CD1c-positive myeloid dendritic cell (primary cell): ENCODE measurements at regions not wholly inside any gene's neighbourhood (a gene's known extent, or its start where the extent isn't known, plus 50 kb on each side); places are given as distances from the start of the nearest gene placed in this dataset.

Experiments
- DNase-seq: peaks from one replicate; pipeline ENCODE4 v3.0.0-alpha.2; 2016; ENCODE audit errors: extremely low spot score

- no peak for DNase-seq
These were observed 135.3 kb downstream of the RFC3 start for GRCh38 chr13:33953203-33953602.

GRCh38 chr13:33953781-33954180, 135.8 kb downstream of the RFC3 start:
- no peak for DNase-seq

DNA sequence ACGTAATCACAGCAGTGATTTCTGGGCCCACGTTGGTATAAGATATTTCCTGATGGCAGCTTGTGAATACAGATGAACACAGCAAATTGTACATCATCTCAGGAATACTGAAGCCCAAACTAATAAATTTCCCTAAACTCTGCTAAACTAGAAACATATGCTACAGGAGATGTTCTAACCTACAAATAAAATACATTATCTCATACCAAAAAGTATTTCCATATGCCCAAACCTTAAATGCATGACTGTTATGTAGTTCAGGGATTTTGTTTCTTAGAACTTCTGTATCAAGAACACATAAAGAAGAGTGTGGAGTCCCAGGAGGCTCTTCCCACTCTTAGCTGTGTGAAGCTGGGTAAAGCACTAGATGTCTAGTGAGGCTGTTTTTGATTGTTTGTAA, 138.4 kb downstream of the RFC3 start:
- no peak for DNase-seq

- no peak for DNase-seq
These were observed 139.6 kb downstream of the RFC3 start for GRCh38 chr13:33957497-33957905.

DNA sequence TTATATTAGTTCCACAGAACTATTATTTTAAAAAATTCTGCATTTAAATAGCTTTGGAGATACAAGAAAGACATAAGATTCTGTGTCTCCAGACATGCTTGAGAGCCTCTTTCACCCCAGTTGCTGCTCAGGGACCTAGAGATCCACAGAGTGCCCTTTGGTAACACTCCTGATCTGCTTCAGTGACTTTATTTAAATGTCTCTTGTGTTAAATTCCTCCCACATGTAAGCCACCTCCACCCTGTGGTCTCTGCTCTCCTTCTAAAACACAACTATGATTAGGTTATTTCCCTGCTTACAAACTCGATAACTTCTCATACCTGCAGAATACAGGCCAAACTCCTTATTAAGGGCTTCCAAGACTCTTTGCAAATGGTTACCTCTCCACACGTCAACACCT, 141.0 kb downstream of the RFC3 start:
- DNase-seq, result no peak

- no peak for DNase-seq
These were observed 145.2 kb downstream of the RFC3 start for GRCh38 chr13:33963134-33963533.

GRCh38 chr13:33963895-33964294, 145.9 kb downstream of the RFC3 start:
- DNase-seq, result no peak

- no peak for DNase-seq
These were observed 150.9 kb downstream of the RFC3 start for GRCh38 chr13:33968520-33969507.

GRCh38 chr13:33970746-33971561, 153.0 kb downstream of the RFC3 start:
- no peak for DNase-seq

- DNase-seq, result no peak
These were observed 153.5 kb downstream of the RFC3 start for GRCh38 chr13:33971562-33971819.

DNA sequence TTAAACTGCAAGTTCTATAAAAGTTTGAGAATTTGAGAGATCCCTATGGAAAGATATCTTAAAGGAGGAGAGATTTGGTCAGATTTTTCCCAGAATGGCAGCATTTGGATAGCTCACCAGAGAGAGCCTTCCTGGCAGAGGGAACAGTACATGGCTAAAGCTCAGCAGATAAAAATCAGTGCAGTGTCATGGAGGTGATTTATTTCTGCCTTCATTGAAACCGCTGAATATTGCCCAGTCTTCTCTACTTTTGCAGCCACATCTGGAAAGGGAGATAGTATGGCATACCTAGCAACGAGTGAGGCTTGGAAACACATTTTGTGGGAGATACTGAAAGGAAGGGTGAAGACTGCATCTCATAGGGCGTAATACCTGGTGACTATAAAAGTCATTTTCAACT, 155.2 kb downstream of the RFC3 start:
- DNase-seq, result no peak

- DNase-seq, result no peak
These were observed 159.0 kb downstream of the RFC3 start for GRCh38 chr13:33976965-33977364.

DNA sequence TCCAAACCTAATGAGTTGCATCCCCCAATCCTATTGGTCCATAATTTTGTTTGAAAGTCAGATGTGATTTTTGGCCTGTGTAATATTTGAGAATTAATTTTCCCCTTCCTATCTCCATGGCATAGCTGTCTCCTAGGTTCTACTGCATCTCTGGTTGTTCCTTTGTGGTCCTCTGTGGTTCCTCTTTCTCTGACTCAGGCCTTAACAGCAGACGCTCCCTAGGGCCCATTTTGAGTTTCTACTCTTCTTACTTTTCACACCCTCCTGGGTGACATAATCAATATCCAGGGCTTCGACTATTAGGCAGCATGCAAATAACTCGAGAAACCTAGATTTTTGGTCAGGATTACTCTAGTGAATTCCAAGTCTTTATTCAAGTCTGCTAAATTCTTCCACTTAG, 160.7 kb downstream of the RFC3 start:
- DNase-seq, result no peak

- no peak for DNase-seq
These were observed 175.0 kb downstream of the RFC3 start for GRCh38 chr13:33992881-33993336.

DNA sequence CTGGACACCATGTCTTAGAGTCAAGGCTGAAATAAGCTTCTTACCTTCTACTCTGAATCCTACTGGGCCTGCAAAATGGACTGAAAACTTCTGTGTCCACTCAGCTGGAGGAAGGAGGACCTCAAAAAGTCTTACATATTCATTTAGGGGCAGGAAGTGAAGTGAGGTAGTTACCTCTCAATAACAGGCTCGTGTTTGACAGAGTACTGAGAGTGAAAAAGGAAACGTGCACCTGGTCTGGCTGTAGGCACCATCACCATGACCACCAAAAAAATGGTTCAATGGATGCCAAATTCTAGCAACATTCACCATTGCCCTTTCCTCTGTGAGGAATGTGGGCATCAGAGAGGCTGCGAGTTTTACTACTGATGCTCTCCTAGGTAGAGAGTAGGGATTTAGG, 176.2 kb downstream of the RFC3 start:
- DNase-seq, result no peak

- no peak for DNase-seq
These were observed 177.0 kb downstream of the RFC3 start for GRCh38 chr13:33994826-33995502.

DNA sequence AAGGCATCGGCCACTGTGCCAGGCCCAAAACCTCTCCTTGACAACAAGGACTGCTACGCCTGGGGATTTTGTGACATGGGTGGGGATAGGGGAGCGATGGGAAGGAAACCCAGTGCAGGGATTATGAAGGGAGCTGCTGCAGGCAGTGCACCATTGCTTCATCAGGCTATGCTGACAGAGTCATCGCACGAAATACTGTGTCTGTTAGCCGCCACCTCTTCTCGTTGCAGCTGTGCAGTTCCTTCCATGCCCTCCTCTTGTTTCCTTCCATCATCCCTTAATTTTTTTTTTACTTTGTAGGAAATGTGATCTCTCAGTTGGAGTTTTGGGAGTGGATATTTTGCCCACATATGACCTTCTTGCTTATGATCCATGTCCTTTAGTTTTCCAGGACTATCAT, 178.7 kb downstream of the RFC3 start:
- DNase-seq, result no peak

DNA sequence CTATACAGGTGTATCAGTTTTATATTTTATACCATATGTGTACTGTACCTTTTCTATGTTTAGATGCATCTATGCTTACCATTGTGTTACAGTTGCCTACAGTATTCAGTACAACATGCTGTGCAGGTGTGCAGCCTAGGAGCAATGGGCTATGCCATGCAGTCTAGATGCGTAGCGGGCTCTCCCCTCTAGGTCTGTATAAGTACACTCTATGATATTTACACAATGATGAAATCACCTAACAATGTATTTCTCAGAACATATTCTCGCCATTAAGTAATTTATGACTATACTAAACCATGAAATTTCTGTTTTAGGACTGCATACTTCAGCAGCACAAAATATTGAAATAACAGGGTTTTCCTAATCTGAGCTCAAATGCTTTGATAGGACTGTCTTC, 179.6 kb downstream of the RFC3 start:
- no peak for DNase-seq

DNA sequence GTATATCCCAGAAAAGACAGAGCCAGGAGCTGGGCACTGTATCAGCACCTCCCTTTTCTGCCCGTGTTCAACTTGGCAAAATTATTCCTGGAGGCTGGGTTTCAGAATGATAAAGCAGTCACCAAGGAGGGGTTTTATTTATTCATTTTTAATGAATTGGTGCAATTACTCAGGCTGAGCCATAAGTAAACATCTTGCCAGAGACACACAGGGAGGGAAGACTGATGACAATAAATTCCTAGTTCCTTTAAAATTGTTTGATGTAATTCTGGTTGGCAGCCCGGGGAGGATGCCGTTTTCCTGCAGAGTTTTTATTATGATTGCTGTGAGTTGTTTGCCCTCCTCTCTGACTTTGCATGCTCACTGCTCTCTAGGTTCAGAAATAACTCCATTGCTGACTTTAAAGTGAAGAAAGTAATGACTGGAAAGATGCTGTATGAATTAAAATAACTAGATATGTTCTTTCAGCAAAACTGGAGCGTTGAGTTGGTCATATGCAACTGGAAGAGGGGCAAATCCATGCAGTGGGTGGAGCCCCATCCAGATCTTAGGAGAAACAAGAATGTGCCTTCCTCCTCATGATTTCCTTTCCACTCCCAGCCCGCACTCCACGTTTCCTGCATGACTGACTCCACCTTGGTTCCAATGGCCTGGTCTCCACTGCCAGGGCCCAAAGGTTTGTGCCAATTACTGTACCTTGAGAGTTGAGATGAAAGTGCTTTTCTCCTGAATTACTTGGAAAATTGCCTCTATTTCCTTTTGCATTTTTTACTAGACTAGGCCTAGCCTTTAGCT, 182.1 kb downstream of the RFC3 start:
- DNase-seq, result no peak

GRCh38 chr13:34000955-34001354, 183.0 kb downstream of the RFC3 start:
- no peak for DNase-seq

- DNase-seq, result no peak
These were observed 183.4 kb downstream of the RFC3 start for GRCh38 chr13:34001389-34001788.

DNA sequence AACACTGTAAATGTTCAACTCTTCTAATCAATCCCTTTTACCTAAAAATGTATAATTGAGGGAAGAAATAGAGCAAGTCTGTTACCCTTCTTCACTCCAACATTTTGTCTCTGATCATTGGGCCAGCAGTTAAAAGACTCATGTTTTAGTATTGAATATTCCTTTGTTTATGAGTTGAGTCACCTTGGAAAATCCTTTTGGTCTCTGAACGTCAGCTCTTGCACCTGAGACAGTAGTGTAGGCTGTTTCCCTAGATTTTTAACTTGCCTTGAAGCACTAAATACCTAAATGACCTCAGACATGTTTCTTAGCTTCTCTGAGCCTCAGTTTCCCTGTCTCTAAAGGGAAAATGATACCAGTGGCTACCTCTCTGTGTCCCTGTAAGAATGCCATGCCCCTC, 184.2 kb downstream of the RFC3 start:
- no peak for DNase-seq
